Inflammatory macrophage treated with lipopolysaccharide for 4 hours (primary cell): ENCODE measurements at regions not wholly inside any gene's neighbourhood (a gene's known extent, or its start where the extent isn't known, plus 50 kb on each side); places are given as distances from the start of the nearest gene placed in this dataset.

Source experiments
- DNase-seq: peaks from one replicate; pipeline ENCODE4 v3.0.0-alpha.2; 2020

DNA sequence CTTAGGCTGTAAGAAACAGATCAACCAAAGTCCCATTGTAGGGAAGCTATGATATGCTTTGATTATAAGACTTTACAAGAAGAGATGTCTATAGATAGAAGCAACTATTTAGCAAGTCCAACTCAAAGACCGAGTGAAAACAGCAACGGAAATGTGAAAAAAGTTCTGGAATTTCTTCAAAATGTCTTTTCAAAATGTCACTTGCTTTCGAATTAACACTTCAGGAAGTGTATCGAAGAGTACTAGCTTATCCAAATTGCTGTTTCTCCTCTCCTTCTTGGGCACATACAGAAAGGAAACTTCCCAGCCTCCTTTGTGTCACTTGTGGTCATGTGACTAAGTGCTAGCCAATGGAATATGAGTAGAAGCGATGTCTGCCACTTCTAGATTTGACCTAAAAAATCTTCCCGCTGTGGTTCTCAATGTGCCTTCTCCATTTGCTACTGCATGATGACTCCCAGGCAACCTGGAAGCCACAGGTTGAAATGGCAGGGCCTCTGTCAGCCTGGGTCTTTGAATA lies 89.9 kb downstream of the TSEN15 start:
- no peak for DNase-seq

DNA sequence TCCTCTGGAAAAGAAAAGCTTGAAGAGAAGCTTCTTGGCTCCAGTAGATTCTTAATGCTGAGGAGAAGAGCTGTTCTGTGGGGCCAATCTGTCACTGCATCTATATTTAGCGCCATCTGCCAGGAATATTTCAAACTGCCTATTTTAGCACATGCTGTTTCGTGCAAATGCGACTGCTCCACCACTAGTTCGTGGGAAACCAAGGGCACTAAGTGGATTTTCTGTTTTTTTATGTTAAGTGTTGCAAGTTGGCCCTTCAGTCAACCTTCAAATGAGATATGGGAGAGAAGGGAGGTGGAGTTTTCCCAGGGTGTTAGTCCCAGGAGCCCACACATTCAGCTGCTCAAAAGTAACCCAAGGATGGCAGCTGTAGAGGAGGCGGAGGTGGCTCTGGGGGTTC lies 91.9 kb downstream of the TSEN15 start:
- DNase-seq, result no peak

DNA sequence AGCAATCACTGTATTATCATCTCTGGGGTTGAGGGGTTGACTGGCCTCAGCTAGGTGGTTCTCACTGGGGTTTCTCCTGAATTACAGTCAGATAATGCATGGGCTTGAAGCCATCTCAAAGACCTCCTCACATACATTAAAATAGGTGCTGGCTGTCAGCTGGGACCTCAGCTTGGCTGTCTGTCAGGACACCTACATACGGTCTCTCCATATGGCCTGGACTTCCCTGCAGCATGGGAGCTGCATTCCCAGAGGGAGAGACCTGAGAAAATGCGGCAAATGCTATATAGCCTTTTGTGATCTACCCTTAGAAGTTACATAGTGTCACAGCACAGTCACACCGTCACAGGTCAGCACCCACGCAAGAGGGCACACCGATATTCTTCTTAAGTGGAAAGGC lies 93.6 kb downstream of the TSEN15 start:
- DNase-seq, result no peak

DNA sequence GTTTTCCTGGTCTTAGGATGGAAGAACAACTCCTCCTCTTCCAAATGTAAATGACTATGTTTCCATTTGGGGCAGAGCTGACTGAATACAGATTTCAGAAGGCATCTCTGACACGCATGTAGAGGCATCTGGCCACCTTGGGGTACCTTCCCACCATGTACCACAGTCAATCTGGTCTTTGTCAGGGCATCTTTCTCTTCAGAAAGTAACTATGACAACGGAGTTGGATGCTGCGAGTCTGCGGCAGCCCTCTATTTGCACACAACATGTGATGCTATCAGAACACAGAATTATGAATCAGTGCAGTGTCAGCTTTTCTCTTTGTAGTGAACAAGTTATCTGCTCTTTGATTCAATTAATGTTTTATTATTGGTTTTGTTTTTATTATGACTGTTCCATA lies 94.7 kb downstream of the TSEN15 start:
- no peak for DNase-seq

DNA sequence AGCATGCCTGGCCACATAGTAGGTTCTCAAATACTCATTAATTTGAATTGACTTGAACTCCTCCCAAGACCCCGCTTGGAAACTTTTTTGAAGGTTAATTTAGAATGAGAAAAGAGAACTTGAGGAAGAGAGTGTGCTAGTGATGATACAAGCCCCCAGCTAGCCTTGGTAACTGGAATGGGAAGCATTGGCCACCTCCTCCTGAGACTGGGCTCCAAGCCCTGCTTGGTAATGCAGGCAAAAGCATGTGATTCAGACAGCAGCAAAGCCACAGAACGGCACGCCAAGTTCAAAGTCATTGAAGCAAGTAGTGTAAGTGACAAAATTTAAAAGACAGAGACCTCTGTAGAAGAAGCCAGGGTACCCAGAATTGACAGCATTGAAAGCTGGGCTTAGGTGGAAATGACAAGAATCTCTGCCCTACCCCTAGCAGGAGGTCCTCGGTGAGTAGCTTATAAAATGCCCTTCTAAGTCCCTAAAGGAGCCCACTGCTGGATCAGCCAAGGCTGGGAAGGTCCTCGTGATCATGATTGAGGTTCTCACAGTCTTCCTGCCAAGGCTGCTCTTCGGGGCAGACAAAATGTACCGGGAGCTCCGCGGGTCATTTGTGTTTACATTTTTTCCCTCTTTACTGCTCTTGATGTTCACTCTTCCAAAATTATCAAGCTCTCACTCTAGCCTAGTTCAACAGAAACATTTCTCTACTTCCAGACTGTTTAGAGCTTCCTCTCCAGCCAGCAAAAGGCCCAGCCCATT lies 99.4 kb downstream of the TSEN15 start:
- no peak for DNase-seq

DNA sequence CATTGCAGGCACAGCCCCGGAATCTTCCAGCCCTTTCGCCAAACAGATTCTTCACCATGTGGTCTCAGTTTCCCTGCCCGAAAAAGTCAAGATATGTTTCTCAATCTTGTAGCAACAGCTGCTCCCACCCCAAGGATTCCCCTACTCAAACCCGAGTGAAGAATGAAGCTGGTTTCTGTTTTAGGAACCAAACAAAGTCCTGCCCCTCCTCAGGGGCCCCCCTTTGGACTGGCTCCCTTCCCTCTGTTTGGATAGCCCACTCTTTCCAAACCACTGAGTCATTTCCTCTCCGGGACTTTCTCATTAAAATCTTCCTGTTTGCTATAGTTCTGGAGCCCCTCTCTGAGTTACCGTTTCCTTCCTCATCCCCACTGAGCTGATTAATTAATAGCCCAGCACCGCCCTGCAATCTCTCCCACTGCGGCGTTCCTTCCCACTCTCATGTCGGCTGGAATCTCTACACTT lies 100.9 kb downstream of the TSEN15 start:
- peak; percentile 94 for DNase-seq

DNA sequence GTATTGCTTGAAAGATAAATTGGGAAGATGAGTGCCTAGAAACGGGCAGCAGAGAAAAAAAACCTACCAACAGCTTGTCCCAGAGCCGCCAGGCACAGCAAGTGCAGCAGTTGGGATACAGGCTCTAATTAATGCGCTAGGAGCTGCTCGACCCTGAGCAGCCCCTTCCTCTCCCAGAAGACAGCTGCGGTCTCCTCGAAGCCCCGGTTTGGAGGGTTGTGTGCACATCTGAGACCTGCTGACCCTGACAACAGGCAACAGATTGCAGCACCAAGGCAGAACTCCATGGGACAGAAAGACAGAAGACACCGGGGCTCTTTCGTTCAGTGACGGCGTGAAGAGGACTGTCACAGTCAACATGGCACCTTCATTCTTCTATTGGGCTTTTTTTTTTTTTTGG lies 101.4 kb downstream of the TSEN15 start:
- DNase-seq, result peak; percentile 55

DNA sequence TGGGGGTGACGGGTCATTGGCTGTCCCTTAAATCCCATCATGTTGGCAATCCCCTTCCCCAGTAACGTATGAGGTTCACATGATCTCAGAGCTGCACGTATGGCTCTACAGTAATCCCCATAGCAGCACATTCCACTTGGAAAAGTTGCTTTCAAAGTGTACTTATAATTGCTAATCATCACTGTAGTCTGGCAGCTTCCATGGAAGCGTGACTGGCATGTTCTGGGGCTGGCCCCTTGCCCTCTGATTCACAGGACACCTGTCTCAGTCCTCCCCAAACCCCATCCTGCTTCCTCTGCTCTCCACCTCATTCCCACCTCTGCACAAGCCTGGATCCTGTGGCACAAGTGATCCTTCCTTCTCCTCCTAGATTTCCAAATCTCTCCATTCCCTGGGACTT lies 102.2 kb downstream of the TSEN15 start:
- DNase-seq, result no peak

DNA sequence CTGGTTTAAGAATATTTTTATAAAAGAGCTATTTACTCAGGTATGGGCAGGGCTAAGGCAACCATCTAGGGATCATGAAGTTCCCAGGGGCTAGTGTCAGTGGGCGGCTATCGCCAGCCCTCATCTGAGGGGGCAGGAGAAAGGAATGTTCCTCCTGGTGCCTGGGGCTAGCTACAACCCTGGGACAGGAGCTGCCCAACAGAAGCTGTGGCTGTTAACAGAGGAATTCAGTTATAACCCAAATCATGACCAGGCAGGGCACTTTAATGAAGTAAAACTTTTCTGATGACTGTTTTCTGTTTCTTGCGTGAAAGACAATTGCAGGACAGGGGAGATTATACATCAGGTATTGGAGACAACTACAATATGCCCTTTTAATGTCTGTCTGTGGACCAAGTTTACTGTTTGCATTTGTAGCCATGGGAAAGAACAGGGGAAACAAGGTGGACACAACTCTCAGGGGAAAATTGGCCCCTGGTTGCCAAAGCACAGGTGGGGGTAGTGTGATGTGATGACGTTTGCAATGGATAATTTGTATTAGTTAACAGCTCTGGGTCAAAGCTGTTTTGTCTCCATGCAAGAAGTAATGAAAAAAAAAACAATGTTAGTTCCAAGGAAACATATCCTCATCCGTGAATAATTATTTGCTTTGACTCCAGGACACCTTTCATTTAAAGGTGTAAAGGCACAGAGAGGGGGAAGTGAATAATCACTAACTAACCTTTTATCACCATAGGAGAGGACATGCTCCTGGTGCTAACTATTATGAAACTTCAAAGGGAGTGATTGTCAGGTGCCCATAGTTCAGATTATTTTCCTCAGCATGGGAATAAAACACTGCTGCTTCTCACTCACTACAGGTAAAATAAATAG lies 105.2 kb downstream of the TSEN15 start:
- no peak for DNase-seq

DNA sequence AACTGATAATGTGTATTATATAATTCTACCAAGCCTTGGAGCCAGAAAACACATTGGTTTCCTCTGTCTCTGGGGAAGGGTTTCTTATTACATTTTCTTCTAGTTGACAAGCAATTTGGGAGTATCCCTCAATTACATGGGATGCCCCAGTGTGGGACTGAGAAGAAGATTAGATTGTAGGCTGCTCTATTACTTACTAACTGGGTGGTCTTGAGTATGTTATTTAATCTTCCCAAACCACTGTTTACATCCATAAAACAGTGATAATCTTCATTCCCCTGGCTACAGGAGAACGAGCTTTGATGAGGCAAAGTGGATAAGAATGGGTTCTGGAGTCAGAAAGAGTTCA lies 105.8 kb downstream of the TSEN15 start:
- no peak for DNase-seq

DNA sequence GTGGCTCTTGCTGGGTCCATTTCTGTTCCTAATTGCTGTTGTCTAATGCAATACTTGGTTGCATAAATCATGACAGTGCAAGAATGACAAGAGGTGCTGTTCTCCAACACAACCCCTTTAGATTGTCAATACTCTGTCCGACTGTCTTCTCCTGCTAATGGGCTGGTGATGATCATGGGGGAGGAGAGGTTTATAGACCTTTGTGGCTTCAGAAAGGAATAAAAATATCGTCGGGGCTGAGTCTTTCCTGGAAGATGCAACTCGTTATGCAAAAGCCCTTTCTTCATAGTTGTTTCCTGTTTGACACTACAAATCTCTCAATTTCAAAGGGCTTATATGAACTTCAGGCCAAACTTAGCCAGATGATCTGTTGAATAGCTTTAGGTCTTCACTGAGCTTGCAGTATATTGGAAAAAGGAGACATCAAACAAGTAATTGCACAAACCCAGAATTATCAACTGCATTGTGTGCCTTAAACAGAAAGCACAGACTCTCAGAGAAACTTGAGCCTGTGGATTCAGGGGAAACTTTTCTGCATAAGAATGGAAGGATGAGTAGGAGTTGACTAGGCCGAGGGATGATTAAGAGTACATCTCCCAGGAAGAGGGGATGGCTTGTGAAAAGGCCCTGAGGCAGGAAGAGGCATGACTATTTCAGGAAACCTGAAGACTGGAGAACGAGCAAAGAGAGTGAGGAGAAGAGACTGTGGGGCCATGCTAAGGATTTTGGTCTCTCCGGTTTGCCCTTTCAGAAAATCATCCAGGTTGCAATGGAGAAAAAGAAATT lies 107.6 kb downstream of the TSEN15 start:
- DNase-seq, result peak; percentile 88

DNA sequence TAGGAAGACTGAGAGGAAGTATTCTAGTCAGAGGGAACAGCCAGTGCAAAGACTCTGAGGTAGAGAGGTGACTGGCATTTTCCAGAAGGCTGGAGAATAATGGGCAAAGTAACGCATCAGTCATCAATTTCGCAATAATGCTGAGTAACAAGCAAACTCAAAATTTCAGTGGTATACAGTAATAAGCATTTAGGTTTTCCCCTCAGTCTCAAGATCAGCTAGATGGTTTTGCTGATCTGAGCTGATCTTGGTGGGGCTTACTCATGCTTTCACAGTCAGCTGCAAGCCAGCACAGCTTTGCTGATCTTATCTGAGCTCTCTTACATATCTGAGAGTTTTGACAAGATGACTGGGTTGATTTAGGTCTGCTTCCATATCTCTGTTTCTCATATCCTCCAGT lies 108.7 kb downstream of the TSEN15 start:
- peak; percentile 98 for DNase-seq

DNA sequence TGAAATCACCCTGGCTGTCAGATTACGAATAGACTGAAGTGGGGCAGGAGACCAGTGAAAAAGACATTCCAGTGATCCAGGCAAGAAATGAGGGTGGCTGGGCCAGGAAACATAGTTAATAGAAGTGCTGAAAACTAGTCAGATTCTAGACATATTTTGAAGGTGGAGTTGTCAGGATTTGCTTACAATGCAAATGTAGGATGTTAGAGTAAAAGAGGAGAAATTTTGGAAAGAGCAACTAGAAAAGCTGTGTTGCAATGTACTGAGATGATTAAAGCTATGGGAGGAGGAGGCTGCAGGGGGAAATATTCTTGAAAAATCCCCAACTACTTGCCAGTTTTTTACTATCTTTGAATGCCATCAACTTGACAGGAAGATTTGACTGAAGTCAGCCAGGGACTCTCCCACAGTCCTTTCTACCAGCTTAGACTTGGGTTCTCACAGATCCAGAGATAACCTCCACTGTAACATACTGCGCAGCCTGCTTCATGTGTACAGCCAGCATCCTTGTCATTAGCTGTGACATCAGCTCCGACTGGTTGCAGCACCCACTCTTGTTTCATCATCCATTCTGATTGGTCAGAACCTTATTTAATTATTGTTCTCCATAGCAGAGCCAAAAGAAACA lies 109.7 kb downstream of the TSEN15 start:
- DNase-seq, result peak; percentile 97

DNA sequence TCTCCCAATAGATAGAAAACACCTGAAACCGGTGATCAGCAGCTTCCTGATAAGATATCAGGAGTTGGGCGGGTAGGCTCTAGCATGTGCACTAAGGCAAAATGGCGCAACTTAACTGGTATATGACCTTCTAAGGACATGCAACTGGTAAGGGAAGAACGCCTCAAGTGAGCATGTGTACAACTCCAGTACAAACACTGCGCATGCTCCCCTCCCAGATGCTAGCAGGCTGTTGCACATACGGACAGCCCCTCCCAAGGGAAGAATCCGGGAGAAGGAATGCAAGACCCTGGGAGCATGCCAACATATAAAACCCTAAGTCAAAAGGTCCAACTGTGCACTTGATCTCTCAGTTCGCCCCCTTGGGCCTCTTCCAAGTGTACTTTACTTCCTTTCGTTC lies 110.8 kb downstream of the TSEN15 start:
- DNase-seq, result no peak

DNA sequence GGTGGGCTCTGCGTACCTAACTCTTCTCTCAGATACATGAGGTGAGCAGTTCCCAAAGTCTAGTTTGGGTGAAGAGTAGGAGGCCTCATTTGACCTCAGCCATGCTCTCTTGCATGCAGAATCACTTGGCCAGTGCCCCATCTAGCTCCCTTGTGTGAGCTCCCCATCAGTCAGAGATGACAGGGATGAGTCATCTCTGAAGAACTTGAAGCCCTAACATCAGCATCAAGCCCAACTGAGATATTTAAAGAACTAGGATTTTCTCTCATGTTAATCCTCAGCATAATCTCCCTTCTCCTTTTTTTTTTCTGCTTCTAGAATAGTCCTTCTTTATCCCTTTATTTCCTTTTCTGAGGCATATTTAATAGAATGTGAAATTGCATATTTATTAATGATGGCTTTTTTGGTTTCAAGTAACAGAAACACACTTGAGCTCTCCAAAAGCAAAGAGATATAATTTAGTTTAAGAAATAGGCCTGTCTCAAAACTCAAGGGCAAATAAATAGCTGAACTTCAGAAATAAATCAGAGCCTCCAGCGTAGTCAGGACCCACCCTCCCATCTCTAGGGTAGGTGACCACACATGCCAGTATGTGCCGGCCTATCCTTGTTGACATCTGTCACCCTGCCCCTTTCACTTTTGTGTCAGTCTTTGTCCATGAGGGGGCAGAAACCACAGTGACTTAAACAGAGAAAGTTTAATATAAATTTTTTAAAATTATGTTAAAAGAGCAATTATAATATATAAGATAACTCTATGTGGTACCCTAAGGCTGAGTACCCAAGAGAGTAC lies 112.3 kb downstream of the TSEN15 start:
- peak; percentile 55 for DNase-seq

DNA sequence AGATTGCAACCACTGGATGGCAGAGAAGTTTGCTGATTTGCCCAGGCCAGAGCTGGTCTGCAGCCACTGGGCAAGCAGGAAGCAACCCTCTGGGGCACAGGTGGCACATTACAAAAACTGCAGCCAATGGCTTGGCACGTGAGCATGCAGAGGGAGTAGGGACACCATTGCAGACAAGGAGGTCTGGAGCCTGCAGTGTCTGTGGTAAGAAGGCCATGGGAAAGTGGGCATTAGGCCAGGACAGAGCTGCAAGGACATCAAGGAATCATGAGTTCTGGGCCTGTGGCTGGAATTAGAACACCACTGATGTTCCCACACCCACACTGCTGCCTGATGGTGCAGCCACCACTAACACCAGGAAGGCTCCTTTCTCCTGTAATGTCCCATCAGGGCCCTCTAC lies 113.0 kb downstream of the TSEN15 start:
- peak; percentile 49 for DNase-seq

DNA sequence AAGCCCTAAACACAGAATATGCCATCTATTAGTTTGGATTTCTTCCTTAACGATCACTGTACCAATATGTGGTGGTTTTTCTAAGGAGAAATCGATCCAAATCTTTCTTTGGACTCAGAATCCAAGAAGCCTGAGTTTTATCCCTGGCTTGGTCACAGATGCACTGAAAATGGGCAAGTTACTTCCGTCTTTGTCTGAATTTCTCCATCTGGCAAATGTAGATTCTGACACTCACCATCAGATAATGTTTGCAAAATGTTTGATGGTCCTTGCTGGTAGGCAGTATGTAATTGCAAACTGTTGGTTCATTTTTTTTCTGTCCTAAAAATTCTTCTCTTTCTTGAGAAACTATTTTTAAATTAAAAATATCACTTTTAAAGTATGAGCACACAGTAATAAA lies 115.0 kb downstream of the TSEN15 start:
- no peak for DNase-seq

DNA sequence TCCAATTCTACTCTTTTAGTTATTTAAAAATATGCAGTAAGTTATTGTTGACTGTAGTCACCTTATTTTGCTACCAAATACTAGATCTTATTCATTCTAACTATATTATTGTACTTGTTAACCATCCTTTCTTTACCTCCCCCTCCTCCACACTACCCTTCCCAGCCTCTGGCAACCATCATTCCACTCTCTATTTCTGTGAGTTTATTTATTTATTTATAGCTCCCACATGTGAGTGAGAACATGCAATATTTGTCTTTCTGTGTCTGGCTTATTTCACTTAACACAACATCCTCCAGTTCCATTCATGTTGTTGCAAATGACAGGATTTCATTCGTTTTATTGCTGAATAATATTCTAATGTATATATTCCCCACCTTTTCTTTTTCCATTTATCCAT lies 115.8 kb downstream of the TSEN15 start:
- no peak for DNase-seq

DNA sequence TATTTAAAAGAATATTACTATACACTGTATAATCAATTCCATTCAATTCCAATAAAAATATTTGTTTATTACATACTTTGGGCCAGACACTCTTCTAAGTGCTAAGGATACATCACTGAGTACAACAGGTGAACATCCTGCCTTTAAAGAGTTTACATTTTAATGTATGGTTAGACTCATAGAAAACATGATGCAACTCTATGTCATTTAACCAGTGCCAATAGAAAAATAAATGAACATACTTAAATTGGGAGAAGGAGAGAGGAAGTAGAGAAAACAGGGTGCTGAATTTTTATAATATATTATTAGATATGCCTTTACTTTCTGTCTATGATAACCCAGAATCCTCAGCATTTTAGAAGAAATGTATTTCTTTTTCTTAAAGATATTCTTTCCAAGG lies 119.2 kb downstream of the TSEN15 start:
- DNase-seq, result no peak

DNA sequence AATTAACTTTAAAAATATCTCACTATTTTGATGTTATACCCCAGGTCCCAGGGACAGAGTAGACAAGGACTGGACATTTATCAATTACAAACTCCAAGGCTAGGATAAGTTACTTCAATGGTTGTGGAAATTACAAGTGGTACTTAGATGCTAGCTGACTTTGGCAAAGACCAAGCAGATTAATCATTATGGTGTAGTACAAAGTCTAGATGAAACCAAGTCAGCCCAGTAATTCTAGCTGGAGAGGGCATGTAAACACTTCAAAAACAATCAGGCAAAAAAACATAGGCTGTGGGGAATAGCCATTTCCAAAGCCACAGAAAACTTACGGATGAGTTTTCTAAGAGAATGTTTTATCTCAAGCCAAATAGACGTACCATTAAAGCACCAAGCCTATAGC lies 124.5 kb downstream of the TSEN15 start:
- DNase-seq, result no peak

DNA sequence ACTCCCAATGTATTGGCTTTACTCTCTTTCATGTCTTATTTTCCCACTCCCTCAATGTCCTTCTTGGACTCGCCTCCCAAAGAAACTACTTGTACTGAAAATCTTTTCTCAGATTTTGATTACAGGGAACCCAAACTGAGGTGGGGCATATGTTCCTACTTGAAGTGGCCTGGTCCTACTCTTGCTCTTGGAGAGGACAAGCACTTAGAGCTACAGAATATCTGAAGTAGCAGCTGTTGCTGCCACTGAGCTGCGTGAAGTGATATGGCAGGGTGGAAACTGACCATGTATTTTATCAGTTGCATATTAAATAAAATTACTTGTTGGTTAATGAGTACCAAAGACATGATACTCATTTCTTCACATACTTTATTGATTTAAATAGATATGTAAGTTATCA lies 129.5 kb downstream of the TSEN15 start:
- no peak for DNase-seq

DNA sequence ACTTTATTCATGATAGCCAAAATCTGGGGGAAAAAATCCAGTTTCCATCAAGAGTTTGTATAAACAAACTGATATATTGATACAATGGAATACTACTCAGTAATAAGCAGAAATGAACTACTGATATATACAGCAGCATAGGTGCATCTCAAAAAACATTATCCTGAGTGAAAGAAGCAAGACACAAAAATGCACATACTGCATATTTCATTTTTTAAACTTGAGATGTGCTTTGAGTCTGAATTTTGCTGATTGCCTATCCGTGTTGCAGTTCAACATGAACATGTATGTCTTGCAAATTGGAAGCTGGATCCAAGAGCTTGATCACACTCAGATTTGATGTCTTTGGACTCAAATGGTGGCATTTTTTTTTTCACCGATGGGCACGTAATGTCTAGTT lies 132.4 kb downstream of the TSEN15 start:
- no peak for DNase-seq
